Skin epidermis (tissue), 12 donors: ENCODE measurements at regions not wholly inside any gene's neighbourhood (a gene's known extent, or its start where the extent isn't known, plus 50 kb on each side); places are given as distances from the start of the nearest gene placed in this dataset.

Experiments
- H3K27ac ChIP-seq, 21 experiments: fragments of 200-600 bp; sonication (generic) in 11 of 21; one replicate each; pipeline ENCODE4 v1.5.0; 2020; ENCODE audit warnings: mild to moderate bottlenecking in 3 of 21, inconsistent platforms in 2 of 21, moderate library complexity in 2 of 21
- H3K4me3 ChIP-seq, 7 experiments: fragments of 200-600 bp; sonication (generic) in 2 of 7; one replicate each; pipeline ENCODE4 v1.5.0; 2020; ENCODE audit warnings: inconsistent platforms in 2 of 7, mild to moderate bottlenecking in 2 of 7, moderate library complexity in 1 of 7

- no peak overlapping the region for H3K4me3 ChIP-seq
- no peak overlapping the region for H3K27ac ChIP-seq
Measured at GRCh38 chr3:13213490-13213889, 140.3 kb upstream of the IQSEC1 start.

DNA sequence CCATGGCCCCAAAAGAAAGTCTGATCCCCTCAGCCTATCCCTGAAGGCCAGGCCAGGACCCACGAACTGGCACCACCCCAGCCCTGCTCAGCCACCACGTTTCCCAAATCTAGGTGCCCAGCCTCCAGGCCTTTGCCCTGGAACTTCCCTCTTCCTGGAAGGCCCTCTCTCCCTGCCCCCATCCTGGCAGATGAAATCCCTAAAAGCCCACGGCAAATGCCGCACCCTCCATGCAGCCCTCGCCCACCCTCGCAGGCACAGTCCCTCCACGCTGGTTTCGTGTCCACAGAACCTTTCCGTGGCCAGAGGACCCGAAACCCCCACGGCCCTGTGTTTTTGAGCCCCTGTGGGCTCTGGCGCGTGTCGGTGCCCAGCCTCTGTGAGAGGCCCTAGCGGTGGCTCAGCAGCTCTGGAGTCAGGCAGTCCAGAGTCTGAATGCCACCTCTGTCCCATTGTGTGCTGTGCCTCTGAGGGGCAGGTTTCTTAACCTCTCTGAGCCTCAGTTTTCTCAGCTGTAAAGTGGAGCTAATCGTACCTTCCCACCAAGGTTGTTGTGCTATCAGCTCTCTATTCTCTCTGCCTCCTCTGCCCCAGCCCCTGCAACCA is 138.5 kb upstream of the IQSEC1 start:
- Histone ChIP-seq H3K4me3 (no peak overlapping the region), H3K27ac (no peak overlapping the region)

- H3K4me3 ChIP-seq: no peak overlapping the region
- no peak overlapping the region for H3K27ac ChIP-seq
Measured at GRCh38 chr3:13210221-13210975, 137.2 kb upstream of the IQSEC1 start.

DNA sequence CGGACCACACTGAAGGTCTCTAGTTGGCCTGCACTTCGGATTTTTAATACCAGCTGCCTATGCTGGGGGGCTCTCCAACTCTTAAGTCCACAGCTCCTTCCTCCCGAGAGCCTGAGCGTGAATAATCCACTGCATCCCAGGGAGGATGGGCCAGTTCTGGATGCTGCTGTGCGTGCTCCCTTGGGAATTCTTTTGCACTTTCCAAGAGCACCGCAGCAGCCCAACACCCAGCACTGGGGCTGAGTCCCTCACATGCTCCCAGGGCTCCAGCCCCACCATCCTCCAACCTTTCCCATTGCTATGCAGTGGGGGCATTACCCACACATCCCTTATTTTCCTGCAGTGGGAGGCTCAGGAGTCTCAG is 136.4 kb upstream of the IQSEC1 start:
- Histone ChIP-seq H3K27ac (no peak overlapping the region), H3K4me3 (no peak overlapping the region)

GRCh38 chr3:13208706-13209633 is 135.7 kb upstream of the IQSEC1 start:
- Histone ChIP-seq H3K4me3 (no peak overlapping the region), H3K27ac (no peak overlapping the region)

DNA sequence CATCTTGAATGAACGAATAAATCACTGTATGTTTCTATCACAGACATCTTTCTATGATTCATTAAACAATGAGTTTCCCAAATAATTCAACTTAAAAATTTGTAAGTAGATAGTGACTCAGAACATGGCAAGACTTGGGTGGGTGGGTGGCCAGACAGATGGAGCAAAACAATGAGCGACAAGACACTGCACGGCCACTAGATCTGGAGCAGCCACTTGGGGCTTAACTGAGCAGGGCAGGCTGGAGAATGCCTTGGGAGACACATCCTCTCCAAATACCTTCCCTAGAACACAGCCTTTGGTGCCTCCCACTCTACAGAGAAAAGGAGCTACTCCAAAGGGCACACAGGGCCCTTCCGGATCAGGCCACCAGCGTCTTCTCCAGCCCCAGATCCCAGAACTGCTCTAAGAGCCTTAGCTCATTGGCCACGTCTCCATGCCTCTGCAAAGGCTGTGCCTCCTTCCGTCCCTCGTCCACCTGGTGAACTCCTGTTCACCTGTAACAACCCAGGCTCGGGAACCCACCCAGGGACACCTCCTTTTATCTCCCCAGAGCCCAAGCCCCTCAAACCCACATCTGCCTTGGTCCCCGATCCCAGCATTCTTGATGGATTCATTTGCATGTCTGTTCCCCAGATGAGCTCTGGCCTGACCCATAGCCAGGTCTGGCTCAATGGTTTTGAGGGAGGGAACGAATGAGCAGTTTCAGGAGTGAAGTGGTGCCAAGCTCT is 134.9 kb upstream of the IQSEC1 start:
- H3K4me3 ChIP-seq: no peak overlapping the region
- no peak overlapping the region for H3K27ac ChIP-seq

DNA sequence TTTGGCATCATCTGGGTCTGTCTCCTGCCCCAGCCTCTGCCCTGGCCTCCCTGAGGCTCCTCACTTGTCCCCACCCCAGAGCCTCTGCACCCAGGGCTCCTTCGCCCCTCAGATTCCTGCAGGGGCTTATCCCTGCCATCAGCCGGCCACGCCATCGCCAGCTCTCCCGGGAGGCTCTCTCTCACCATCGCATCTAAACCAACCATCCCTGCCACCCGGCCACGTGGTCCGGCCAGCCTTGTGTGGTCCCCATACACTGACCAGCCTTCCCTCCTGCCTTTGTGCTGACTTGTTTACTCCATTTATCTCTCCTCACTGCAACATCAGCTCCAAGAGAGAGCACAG is 134.3 kb upstream of the IQSEC1 start:
- no peak overlapping the region for H3K4me3 ChIP-seq
- no peak overlapping the region for H3K27ac ChIP-seq

DNA sequence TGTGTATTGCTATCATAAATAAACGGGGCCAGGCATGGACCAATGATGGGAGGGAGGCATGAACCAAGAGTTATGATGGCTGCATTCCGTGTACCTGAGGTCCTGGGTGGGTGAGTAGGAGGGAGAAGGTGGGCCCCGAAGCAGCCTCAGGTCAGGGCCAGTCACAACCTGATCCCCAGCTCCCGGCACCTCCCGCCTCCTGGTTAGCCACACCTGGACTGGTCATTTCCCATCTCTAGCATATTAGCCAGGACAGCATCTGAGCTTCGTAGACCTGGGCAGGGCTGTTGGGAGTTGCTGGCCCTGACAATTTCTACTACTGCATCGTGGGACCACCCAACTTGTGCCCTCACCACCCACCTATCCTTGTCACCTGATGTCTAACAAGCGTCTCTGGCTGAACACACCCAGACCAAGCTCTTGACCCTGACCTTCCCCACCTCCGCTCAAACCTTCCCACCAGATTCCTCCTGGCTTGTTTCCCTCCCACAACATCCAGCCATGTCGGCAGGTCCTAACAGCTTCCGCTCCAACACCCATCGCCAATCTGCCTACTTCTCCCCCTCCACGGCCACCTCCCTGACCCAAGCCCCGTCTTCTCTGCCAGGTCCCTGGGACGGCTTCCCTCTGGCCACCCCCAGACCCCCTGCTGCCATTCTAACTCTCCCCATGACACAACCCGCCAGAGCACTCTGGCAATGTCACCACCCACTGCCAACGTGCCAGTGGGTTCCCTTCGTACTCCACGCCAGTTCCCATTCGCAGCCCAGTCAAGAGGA is 133.8 kb upstream of the IQSEC1 start:
- H3K4me3 ChIP-seq: no peak overlapping the region
- no peak overlapping the region for H3K27ac ChIP-seq

DNA sequence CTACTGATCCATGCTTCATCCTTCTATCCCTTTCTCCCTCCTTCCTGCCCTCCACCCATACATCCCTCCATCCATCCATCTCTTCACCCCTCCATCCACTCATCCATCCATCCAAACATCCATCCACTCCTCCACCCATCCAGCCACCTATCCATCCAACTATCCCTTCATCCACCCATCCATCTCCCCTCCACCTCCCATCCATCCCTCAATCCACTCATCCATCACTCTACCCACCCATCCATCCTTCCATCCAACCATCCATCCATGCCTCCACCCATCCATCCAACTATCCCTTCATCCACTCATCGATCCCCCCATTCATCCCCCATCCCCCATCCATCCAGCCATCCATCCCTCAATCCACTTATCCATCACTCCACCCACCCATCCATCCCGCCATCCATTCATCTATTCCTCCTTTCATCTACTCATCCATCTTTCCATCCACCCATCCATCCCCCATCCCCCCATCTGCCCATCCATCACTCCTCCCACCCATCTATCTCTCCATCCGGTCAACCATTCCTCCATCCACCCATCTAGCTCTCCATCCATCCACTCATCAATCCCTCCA is 132.4 kb upstream of the IQSEC1 start:
- no peak overlapping the region for H3K27ac ChIP-seq

DNA sequence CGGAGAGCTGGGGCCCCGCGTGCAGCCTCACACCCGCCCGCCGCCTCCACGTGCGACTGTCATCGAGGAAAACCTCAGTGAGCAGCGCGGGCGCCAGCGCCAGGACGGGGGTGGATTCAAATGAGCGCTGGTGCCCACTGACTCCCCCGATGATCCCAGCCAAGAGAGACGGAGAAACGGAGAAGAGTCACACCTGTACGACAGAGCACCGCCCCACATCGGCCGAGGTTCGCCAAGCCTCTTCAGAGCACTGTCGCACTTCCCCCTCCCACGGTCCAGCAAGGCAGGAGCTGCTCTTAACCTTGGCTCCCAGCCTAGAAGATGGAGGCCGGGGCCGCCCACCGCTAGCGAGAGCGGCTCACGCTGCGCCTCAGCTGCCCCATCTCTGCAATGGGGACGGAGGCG is 130.9 kb upstream of the IQSEC1 start:
- Histone ChIP-seq H3K4me3 (no peak overlapping the region), H3K27ac (no peak overlapping the region)

More for the DNA sequence above, 132.4 kb upstream of the IQSEC1 start:
- no peak overlapping the region for H3K4me3 ChIP-seq

DNA sequence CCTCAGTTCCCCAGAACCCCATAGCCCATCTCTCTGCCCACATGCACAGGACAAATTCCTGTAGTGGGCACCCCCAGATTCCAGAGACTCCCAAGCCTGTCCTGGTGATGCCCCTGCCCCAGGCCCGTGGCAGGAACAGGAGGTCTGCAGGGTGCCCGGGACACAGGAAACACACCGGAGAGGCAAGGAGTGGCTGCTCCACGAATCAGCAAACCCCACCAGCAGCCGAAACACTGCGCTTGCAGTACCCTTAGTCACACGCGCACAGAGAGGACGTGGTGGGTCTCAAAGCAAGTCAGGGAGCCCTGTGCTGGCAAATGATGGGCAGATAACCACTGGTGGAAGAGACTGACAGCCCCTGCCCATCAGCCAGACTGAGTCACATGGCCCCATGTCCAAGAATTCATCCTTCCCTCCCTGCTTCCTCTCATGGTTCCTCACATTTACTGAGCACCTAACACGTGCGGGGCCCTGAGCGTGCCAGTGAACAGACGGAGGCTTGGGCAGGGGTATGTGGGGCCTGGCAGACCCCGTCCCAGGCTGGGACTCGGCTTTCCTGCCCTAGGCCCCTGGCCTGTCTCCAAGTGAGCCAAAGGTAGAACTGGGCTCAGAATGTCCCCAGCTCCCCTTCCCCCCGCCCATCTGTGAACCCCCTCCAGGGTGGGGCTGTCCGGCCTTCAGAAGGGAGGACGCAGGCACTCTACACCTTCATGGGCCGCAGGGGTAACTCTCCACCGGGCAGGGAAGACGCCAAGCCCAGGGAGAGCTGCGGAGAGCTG is 130.4 kb upstream of the IQSEC1 start:
- Histone ChIP-seq H3K4me3 (no peak overlapping the region), H3K27ac (no peak overlapping the region)

GRCh38 chr3:13202744-13203397 is 129.6 kb upstream of the IQSEC1 start:
- Histone ChIP-seq H3K27ac (no peak overlapping the region), H3K4me3 (no peak overlapping the region)

GRCh38 chr3:13201851-13202250 is 128.6 kb upstream of the IQSEC1 start:
- Histone ChIP-seq H3K4me3 (no peak overlapping the region), H3K27ac (no peak overlapping the region)

DNA sequence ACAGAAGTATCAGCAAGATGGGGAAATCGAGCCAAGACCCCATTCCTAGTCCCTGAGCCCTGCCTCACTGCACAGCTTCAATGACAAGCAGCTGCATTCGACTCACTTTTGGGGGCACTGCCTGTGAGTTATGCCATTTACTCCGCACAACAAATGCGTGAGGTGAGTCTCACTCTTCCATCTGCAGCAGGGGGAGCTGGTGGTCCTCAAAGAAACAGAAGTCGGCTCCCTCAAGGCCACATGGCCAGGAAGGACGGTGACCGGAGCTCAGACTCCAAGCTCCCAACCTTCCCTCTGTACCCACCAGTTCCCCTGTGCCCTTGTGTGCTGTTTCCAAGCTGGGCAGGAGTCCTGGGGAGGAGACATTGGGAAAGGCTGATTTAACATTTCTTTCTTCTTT is 127.7 kb upstream of the IQSEC1 start:
- Histone ChIP-seq H3K4me3 (no peak overlapping the region), H3K27ac (no peak overlapping the region)

DNA sequence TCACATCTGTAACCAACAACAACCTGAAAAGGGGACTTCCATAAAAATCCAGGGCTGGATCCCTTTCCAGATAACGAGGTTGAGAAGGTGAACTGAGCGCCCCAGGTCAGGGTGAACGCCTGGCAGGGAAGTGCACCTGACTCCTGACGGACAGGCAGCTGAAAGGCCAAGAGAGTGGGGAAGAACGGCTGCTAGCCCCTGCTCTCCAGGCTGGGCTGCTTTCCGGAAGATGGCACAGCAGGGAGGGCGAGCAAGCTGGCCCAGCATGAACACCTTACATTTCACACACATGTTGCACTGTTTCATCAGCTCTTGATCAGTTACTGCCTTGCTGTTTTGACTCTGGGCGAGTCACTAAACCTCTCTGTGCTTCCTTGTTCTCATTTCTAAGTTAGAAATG is 127.2 kb upstream of the IQSEC1 start:
- H3K27ac ChIP-seq: no peak overlapping the region
- no peak overlapping the region for H3K4me3 ChIP-seq

DNA sequence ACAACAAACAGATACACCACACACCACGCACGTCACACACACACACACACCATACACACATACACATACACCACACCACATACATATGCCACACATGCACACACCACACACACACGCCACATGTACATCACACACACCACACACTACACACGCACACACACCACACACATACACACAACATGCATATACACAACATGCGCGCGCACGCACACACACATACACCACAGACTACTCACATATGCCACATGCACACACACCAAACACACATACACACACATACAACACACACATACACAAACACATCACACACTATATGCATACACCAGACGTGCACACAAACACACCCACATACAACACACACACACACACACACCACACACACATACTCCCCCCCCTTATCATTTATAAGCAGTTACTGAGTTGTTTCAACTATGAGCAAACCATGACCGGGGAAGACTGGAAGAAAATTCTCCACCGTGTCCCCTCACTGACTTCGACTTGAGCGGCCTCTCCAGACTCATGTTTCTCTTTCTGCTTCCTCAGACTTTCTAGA is 126.7 kb upstream of the IQSEC1 start:
- Histone ChIP-seq H3K27ac (no peak overlapping the region), H3K4me3 (no peak overlapping the region)

DNA sequence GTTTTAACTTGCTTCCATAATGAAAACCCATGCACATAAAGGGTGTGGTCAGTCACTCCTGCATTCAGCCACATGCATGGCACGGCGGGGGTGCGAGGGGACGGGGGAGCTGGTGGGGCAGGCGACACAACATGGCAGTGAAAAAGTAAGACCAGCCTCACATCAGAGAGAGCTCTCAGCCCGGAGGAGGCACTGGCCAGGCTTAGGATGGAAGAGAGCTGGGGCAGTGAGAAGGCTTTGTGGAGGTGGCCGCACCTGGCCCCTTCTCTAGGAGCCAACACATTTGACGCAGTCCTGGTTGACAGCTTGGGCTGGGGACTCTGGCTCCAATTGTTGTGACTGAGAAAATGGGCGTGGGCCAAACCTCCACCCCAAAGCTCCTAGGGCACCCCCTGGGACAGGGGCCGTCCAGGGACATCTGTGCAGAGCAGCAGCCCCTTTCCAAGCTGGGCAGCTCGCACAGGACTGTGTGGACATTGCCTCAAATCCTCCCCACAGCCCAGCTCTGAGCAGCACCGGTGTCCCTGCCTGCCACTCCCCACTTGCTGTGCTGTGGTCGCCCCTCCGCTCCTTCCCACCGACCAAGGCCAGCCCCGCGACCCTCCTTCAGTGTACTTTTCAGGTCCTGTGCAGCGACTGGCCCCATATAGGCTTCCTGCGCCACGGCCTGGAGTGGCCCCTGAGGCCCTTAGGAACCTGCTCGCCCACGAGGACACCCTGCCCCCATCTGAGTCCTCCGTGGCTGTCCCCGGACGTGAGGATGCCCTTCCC is 126.0 kb upstream of the IQSEC1 start:
- Histone ChIP-seq H3K27ac (no peak overlapping the region), H3K4me3 (no peak overlapping the region)
